ENCODE measurements at regions not wholly inside any gene's neighbourhood (a gene's known extent, or its start where the extent isn't known, plus 50 kb on each side); places are given as distances from the start of the nearest gene placed in this dataset.
A peak's percentile ranks its signal among the peaks of the same experiment; 100 is the strongest.

DNA sequence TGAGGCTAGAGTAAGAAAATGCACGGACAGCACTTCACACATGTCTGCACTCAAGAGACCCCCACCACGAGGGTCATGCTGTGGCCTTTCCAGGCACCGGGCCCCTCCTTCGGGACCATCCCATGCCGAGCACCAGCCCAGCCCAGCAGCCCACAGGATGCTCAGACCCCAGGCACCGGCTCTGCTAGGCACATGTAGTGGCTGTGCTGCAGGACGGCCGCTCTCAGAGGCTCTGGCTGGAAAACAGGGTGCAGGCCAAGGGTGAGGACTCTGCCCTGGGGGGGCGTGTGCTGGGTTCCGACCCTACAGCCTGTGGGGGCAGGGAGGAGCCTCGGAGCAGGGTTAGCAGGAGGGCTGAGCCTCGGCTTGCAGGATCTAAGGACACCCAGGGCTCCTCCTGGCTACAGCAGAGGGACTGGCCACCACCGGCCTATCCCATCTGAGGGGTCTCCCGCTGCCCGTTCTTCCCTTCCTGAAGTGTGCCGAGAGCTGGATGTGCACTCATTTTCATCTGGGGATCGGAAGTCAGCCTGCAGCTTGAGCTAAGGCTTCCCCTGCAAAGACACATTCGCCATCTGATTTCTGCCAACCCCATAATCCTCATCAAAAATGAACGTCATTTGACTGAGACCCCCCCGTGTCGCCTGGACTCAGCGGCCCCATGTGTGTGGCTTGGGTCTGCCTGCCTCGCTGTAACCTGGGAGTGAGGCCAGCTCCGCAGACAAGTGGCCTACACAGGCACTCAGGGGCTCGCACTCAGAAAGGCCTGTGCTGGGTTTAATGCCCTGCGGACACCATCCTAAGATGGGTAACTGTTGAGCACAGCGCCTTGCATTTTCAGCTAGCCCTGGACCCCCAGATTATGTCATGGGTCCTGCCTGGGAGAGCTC, 293.1 kb upstream of the FOXF1 start:
- Histone ChIP-seq H3K4me3 (ENCODE audit: low read length in 2 of 2) (no peak overlapping the region), H3K23ac (ENCODE audit: low read depth, low read length, poor library complexity) (no peak overlapping the region), H2AFZ (ENCODE audit: low read length) (no peak overlapping the region), H3K18ac (ENCODE audit: low read length) (peak overlapping the region; percentile 32), H2AK5ac (ENCODE audit: low read depth, low read length) (no peak overlapping the region), H3K36me3 (replicated peaks in 1 of 2; ENCODE audit: control insufficient read depth in 2 of 2, insufficient read depth in 2 of 2, low read length in 2 of 2) (no peaks in the 10 kb centered on the region), H3K4ac (ENCODE audit: low read length) (no peak overlapping the region), H3K4me1 (ENCODE audit: control insufficient read depth in 2 of 2, insufficient read depth in 1 of 2, low read depth in 1 of 2, low read length in 2 of 2) (no peaks in the 10 kb centered on the region), H2BK15ac (ENCODE audit: low read length) (no peak overlapping the region), H3K9ac (ENCODE audit: low read depth, low read length, poor library complexity) (no peak overlapping the region), H2BK5ac (ENCODE audit: low read length) (no peak overlapping the region), H4K91ac (ENCODE audit: low read depth, low read length, poor library complexity) (no peak overlapping the region), H3K27ac (replicated peaks; ENCODE audit: low read length) (no peak overlapping the region), H3K4me2 (ENCODE audit: insufficient read depth, low read length, poor library complexity, severe bottlenecking) (no peak overlapping the region), H3K14ac (ENCODE audit: low read length) (no peak overlapping the region), H4K8ac (ENCODE audit: low read depth, low read length) (no peak overlapping the region), H3K9me3 (replicated peaks in 1 of 2; ENCODE audit: control insufficient read depth in 2 of 2, insufficient read depth in 1 of 2, low read depth in 1 of 2, low read length in 2 of 2) (peaks cover 0 to 4% of the 10 kb centered on the region in 2 donors), H3K79me1 (ENCODE audit: low read depth, low read length) (no peaks in the 10 kb centered on the region), H3K27me3 (ENCODE audit: control insufficient read depth in 3 of 3, insufficient read depth in 3 of 3, low read depth in 1 of 3, low read length in 3 of 3) (peaks cover 0 to 14% (median 0%) of the 10 kb centered on the region in 3 experiments), H2BK120ac (ENCODE audit: low read depth, low read length) (no peak overlapping the region), H2BK12ac (ENCODE audit: low read length) (peak overlapping the region; percentile 16)
- WGBS, 2 donors (ENCODE audit: extremely low coverage in 2 of 2, insufficient read length in 2 of 2, insufficient replicate concordance in 1 of 2) = no CpG with 5 or more reads among the region's 27 CpGs
- DNase-seq (ENCODE audit: low spot score) = no peak

DNA sequence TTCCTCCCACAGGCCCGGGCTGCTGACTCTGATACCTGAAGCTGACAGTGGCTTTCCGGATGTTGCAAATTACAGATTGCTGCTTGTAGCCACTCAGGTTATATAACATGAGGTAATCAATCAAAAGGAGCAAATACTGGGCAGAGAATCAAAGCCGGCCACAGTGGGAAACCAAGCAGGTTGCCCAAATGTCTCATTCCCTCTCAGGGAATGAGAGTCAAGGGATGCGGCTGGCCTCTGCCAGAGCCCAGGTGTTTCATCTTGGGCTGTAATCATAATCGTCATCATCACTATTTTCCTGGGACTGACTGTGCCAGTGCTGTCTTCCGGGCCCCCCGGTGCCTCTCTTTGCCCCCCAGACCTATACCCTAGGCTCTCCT, 292.4 kb upstream of the FOXF1 start:
- Histone ChIP-seq H3K27me3 (ENCODE audit: control insufficient read depth in 3 of 3, insufficient read depth in 3 of 3, low read depth in 1 of 3, low read length in 3 of 3) (peaks cover 0 to 21% (median 0%) of the 10 kb centered on the region in 3 experiments), H3K4ac (ENCODE audit: low read length) (no peak overlapping the region), H3K23ac (ENCODE audit: low read depth, low read length, poor library complexity) (no peak overlapping the region), H3K79me1 (ENCODE audit: low read depth, low read length) (no peaks in the 10 kb centered on the region), H2BK12ac (ENCODE audit: low read length) (no peak overlapping the region), H3K4me1 (ENCODE audit: control insufficient read depth in 2 of 2, insufficient read depth in 1 of 2, low read depth in 1 of 2, low read length in 2 of 2) (no peaks in the 10 kb centered on the region), H2BK15ac (ENCODE audit: low read length) (no peak overlapping the region), H2BK120ac (ENCODE audit: low read depth, low read length) (no peak overlapping the region), H3K4me3 (ENCODE audit: low read length in 2 of 2) (no peak overlapping the region), H3K9me3 (replicated peaks in 1 of 2; ENCODE audit: control insufficient read depth in 2 of 2, insufficient read depth in 1 of 2, low read depth in 1 of 2, low read length in 2 of 2) (peaks cover 0 to 4% of the 10 kb centered on the region in 2 donors), H4K8ac (ENCODE audit: low read depth, low read length) (no peak overlapping the region), H4K91ac (ENCODE audit: low read depth, low read length, poor library complexity) (no peak overlapping the region), H3K14ac (ENCODE audit: low read length) (no peak overlapping the region), H2AFZ (ENCODE audit: low read length) (no peak overlapping the region), H2BK5ac (ENCODE audit: low read length) (no peak overlapping the region), H3K36me3 (replicated peaks in 1 of 2; ENCODE audit: control insufficient read depth in 2 of 2, insufficient read depth in 2 of 2, low read length in 2 of 2) (no peaks in the 10 kb centered on the region), H2AK5ac (ENCODE audit: low read depth, low read length) (no peak overlapping the region), H3K18ac (ENCODE audit: low read length) (no peak overlapping the region), H3K9ac (ENCODE audit: low read depth, low read length, poor library complexity) (no peak overlapping the region), H3K27ac (replicated peaks; ENCODE audit: low read length) (no peak overlapping the region), H3K4me2 (ENCODE audit: insufficient read depth, low read length, poor library complexity, severe bottlenecking) (no peak overlapping the region)
- WGBS, 2 donors (ENCODE audit: extremely low coverage in 2 of 2, insufficient read length in 2 of 2, insufficient replicate concordance in 1 of 2) = no CpG with 5 or more reads among the region's 7 CpGs
- no peak for DNase-seq (ENCODE audit: low spot score)

DNA sequence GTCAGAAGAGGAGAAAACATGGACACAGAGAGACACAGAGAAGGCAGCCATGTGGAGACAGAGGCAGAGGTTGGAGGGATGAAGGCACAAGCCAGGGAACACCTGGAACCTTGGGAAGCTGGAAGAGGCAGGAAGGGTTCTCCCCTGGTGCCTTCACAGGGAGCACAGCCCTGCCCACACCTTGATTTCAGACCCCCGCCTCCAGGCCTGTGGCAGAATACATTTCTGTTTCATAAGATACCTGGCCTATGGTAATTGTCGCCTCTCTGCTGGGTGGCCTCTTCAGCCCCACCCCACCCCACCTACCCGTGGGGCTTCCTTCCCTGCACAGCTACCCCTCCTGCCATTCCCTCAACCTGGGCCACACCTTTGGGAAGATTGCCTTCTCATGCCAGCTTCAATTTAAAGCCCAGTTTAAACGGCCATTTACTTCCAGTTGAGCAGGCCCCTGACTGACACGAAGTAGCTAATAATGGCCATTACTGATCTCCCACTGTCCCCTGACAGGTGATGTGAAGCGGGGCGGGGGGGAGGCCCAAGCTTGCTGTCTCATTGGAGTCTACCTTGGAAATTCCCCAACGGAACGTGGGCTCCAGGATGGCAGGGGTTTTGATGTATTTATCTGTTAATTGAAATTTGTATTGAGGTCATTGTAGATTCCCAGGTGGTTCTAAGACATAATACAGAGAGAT, 291.7 kb upstream of the FOXF1 start:
- WGBS, 2 donors (ENCODE audit: extremely low coverage in 2 of 2, insufficient read length in 2 of 2, insufficient replicate concordance in 1 of 2) = no CpG with 5 or more reads among the region's 9 CpGs

More for the DNA sequence above, 291.7 kb upstream of the FOXF1 start:
- H3K23ac ChIP-seq (ENCODE audit: low read depth, low read length, poor library complexity) = no peak overlapping the region
- H3K4me3 ChIP-seq (ENCODE audit: low read length in 2 of 2) = no peak overlapping the region
- no peak overlapping the region for H3K4ac ChIP-seq (ENCODE audit: low read length)
- no peak overlapping the region for H4K8ac ChIP-seq (ENCODE audit: low read depth, low read length)
- H2BK120ac ChIP-seq (ENCODE audit: low read depth, low read length) = no peak overlapping the region
- peak overlapping the region; percentile 31 for H2AK5ac ChIP-seq (ENCODE audit: low read depth, low read length)
- no peaks in the 10 kb centered on the region for H3K79me1 ChIP-seq (ENCODE audit: low read depth, low read length)
- no peak overlapping the region for H2BK5ac ChIP-seq (ENCODE audit: low read length)
- peak overlapping the region; percentile 63 for H2BK15ac ChIP-seq (ENCODE audit: low read length)
- H3K9me3 ChIP-seq (replicated peaks in 1 of 2; ENCODE audit: control insufficient read depth in 2 of 2, insufficient read depth in 1 of 2, low read depth in 1 of 2, low read length in 2 of 2) = peaks cover 0 to 2% of the 10 kb centered on the region in 2 donors
- DNase-seq (ENCODE audit: low spot score) = no peak
- H3K9ac ChIP-seq (ENCODE audit: low read depth, low read length, poor library complexity) = no peak overlapping the region
- no peak overlapping the region for H4K91ac ChIP-seq (ENCODE audit: low read depth, low read length, poor library complexity)
- no peak overlapping the region for H2BK12ac ChIP-seq (ENCODE audit: low read length)
- no peak overlapping the region for H3K4me2 ChIP-seq (ENCODE audit: insufficient read depth, low read length, poor library complexity, severe bottlenecking)
- no peaks in the 10 kb centered on the region for H3K4me1 ChIP-seq (ENCODE audit: control insufficient read depth in 2 of 2, insufficient read depth in 1 of 2, low read depth in 1 of 2, low read length in 2 of 2)
- no peak overlapping the region for H3K14ac ChIP-seq (ENCODE audit: low read length)
- peaks cover 0 to 27% (median 0%) of the 10 kb centered on the region in 3 experiments for H3K27me3 ChIP-seq (ENCODE audit: control insufficient read depth in 3 of 3, insufficient read depth in 3 of 3, low read depth in 1 of 3, low read length in 3 of 3)
- no peak overlapping the region for H3K27ac ChIP-seq (replicated peaks; ENCODE audit: low read length)
- peak overlapping the region; percentile 67 for H3K18ac ChIP-seq (ENCODE audit: low read length)
- no peak overlapping the region for H2AFZ ChIP-seq (ENCODE audit: low read length)
- H3K36me3 ChIP-seq (replicated peaks in 1 of 2; ENCODE audit: control insufficient read depth in 2 of 2, insufficient read depth in 2 of 2, low read length in 2 of 2) = no peaks in the 10 kb centered on the region
